ENCODE measurements at regions not wholly inside any gene's neighbourhood (a gene's known extent, or its start where the extent isn't known, plus 50 kb on each side); places are given as distances from the start of the nearest gene placed in this dataset.

GRCh38 chr21:27505516-27505915 lies 538.6 kb upstream of the ADAMTS5 start:
- Mint-ChIP-seq H3K4me3 (no peak overlapping the region), H3K27ac (no peak overlapping the region), H3K9me3 (peaks cover 10% of the 10 kb centered on the region; the same call in 1 of the 2 replicates), H3K36me3 (peaks cover 2% of the 10 kb centered on the region; the same call in 1 of the 2 replicates), H3K4me1 (no peaks in the 10 kb centered on the region), H3K27me3 (ENCODE audit: low read depth) (no peaks in the 10 kb centered on the region)
- ATAC-seq (no peak), DNase-seq (ENCODE audit: low spot score) (no peak)
- TF ChIP-seq, protein P1, sequence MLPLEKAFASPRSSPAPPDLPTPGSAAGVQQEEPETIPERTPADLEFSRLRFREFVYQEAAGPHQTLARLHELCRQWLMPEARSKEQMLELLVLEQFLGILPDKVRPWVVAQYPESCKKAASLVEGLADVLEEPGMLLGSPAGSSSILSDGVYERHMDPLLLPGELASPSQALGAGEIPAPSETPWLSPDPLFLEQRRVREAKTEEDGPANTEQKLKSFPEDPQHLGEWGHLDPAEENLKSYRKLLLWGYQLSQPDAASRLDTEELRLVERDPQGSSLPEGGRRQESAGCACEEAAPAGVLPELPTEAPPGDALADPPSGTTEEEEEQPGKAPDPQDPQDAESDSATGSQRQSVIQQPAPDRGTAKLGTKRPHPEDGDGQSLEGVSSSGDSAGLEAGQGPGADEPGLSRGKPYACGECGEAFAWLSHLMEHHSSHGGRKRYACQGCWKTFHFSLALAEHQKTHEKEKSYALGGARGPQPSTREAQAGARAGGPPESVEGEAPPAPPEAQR (CRISPR knock-in tag; IDR thresholded peaks at IDR 0.05), result no peak
- TF ChIP-seq ATF1 (CRISPR knock-in tag; IDR thresholded peaks at IDR 0.05), result no peak
- POLR2A ChIA-PET, result no interaction called here
- CTCF ChIA-PET, result no interaction called here

- H3K4me1 Mint-ChIP-seq, result peaks cover 7% of the 10 kb centered on the region
- peaks cover 2% of the 10 kb centered on the region; the same call in 1 of the 2 replicates for H3K36me3 Mint-ChIP-seq
- no peaks in the 10 kb centered on the region for H3K27me3 Mint-ChIP-seq (ENCODE audit: low read depth)
- no peak overlapping the region for H3K27ac Mint-ChIP-seq
- ChIA-PET CTCF (no interaction called here), POLR2A (no interaction called here)
- H3K9me3 Mint-ChIP-seq, result peaks cover 10% of the 10 kb centered on the region; the same call in 1 of the 2 replicates
- no peak for ATAC-seq
- H3K4me3 Mint-ChIP-seq, result no peak overlapping the region
- TF ChIP-seq, protein P2, sequence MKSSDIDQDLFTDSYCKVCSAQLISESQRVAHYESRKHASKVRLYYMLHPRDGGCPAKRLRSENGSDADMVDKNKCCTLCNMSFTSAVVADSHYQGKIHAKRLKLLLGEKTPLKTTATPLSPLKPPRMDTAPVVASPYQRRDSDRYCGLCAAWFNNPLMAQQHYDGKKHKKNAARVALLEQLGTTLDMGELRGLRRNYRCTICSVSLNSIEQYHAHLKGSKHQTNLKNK (CRISPR knock-in tag; IDR thresholded peaks at IDR 0.05), result no peak
- TF ChIP-seq JUN (CRISPR knock-in tag; IDR thresholded peaks at IDR 0.05), result no peak
- no peak for DNase-seq (ENCODE audit: low spot score)
Observed at GRCh38 chr21:27502801-27503200, 535.9 kb upstream of the ADAMTS5 start.

- TF ChIP-seq JAZF1 (CRISPR knock-in tag; IDR thresholded peaks at IDR 0.05), result no peak
- TF ChIP-seq ZNF532 (CRISPR knock-in tag; IDR thresholded peaks at IDR 0.05; ENCODE audit: borderline replicate concordance), result no peak
- TF ChIP-seq ETV6 (CRISPR knock-in tag; IDR thresholded peaks at IDR 0.05), result no peak
- TF ChIP-seq FOXJ3 (CRISPR knock-in tag; IDR thresholded peaks at IDR 0.05; ENCODE audit: borderline replicate concordance), result no peak
- TF ChIP-seq, protein P2 (CRISPR knock-in tag; IDR thresholded peaks at IDR 0.05), result no peak
- no peak for TF ChIP-seq ZNF425 (CRISPR knock-in tag; conservative IDR thresholded peaks at IDR 0.05)
- TF ChIP-seq, protein P3, sequence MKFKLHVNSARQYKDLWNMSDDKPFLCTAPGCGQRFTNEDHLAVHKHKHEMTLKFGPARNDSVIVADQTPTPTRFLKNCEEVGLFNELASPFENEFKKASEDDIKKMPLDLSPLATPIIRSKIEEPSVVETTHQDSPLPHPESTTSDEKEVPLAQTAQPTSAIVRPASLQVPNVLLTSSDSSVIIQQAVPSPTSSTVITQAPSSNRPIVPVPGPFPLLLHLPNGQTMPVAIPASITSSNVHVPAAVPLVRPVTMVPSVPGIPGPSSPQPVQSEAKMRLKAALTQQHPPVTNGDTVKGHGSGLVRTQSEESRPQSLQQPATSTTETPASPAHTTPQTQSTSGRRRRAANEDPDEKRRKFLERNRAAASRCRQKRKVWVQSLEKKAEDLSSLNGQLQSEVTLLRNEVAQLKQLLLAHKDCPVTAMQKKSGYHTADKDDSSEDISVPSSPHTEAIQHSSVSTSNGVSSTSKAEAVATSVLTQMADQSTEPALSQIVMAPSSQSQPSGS (CRISPR knock-in tag; IDR thresholded peaks at IDR 0.05; ENCODE audit: borderline replicate concordance, low read depth), result no peak
- TF ChIP-seq ZNF219 (CRISPR knock-in tag; IDR thresholded peaks at IDR 0.05; ENCODE audit: borderline replicate concordance), result no peak
- no peak for TF ChIP-seq SP1 (CRISPR knock-in tag; conservative IDR thresholded peaks at IDR 0.05)
- Mint-ChIP-seq H3K36me3 (peaks cover 2% of the 10 kb centered on the region; the same call in 1 of the 2 replicates), H3K27me3 (ENCODE audit: low read depth) (no peaks in the 10 kb centered on the region), H3K4me1 (peaks cover 7% of the 10 kb centered on the region), H3K4me3 (no peak overlapping the region), H3K9me3 (peaks cover 10% of the 10 kb centered on the region; the same call in 1 of the 2 replicates), H3K27ac (no peak overlapping the region)
- ChIA-PET CTCF (no interaction called here), POLR2A (no interaction called here)
- DNase-seq (ENCODE audit: low spot score) (no peak), ATAC-seq (no peak)
Observed at GRCh38 chr21:27498025-27498424, 531.1 kb upstream of the ADAMTS5 start.
